Activated CD8-positive, alpha-beta memory T cell treated with anti-CD3 and anti-CD28 coated beads, Interleukin-2, amount 50 U/mL, for 24 hours (primary cell): ENCODE measurements at regions not wholly inside any gene's neighbourhood (a gene's known extent, or its start where the extent isn't known, plus 50 kb on each side); places are given as distances from the start of the nearest gene placed in this dataset.

ENCODE experiments used
- DNase-seq: peaks from one replicate; pipeline ENCODE4 v3.0.0-alpha.2; 2020; ENCODE audit errors: extremely low read depth

DNA sequence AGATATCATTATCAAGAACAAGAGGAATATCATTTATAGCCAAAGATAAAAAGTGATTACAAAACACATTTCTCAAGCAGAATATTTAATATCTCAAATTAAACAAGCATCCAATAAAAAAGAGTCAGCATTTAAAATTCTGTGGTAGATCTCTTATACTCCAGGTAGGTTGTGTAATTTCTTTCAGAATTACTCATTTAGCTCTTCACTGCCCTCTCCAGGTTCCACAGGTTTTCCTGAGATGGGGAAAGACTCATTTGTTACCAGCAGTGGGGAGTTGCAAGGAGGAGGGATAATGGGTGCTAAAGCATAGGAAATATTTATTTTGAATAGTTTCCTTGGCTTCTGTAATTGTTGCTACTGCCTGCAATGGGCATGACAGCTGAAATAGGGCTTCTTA, 83.1 kb upstream of the RASGRP1 start:
- DNase-seq = no peak

GRCh38 chr15:38648121-38648843, 83.7 kb upstream of the RASGRP1 start:
- DNase-seq = no peak

DNA sequence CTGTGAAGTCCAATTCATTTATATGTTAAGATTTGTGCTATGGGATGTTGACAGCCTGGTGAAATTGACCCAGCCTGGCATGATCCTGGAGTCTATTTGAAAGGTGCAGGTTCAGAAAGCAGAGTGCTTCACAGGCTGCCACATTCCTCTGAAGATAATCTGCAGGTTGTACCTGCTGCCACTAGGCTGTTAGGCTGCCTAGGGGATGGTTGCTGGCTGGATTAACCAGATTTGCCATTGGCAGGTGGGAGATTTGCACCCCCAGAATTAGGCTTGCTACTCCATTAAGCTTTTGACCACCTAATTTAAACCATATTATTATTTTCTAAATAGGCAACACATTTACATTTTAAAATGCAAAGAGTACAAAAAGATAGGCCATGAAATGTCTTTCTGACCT, 85.8 kb upstream of the RASGRP1 start:
- DNase-seq = no peak

DNA sequence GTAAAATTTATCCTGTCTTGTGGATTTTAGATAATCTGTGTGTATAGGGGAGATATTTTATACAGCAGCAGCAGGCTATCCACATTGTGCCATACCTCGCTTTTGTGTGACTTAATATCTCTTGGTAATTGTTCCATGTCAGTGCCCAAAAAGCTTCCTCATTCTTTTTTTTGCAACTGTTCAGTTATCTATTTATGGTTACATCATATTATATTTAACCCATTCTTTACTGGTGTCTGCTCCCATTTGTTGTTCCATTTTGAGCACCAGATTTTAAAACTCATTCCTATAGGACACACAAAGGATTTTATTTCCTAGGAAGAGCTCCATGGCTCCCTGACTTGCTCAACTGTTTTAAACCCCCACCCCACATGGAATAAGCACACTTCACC, 86.3 kb upstream of the RASGRP1 start:
- no peak for DNase-seq

DNA sequence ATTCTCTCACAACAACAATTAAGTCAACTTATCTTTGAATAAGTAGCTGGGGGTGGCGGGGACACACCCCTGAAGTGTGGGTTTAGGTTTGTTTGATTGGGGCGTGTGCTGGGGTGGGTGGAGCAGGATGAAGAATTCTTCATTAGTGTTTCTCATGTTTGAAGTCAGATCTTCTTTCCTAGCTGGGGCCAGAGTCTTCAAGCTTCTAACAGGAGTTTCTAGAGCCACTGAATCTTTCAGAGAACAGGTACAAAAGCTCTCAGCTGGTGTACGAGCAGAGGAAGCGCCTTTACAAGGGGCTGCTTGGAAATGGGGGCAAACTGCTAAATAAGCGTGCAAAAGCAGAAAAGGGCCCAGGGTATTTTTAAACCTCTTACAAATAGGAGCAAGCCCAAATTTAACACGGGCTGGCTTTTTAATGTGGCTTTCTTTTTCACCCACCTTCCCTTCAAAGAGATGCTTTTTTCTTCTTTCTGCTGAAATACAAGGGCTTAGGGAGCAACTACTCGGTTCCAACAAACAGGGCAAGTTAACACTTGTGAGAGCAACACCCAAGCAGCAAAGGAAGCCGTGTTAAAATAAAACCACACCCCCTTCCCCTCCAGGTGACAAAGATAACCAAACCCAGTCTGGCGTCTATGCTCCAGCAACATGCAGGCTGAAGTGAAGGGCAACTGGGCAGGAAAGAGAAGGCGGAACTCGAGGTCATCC, 86.9 kb upstream of the RASGRP1 start:
- no peak for DNase-seq

DNA sequence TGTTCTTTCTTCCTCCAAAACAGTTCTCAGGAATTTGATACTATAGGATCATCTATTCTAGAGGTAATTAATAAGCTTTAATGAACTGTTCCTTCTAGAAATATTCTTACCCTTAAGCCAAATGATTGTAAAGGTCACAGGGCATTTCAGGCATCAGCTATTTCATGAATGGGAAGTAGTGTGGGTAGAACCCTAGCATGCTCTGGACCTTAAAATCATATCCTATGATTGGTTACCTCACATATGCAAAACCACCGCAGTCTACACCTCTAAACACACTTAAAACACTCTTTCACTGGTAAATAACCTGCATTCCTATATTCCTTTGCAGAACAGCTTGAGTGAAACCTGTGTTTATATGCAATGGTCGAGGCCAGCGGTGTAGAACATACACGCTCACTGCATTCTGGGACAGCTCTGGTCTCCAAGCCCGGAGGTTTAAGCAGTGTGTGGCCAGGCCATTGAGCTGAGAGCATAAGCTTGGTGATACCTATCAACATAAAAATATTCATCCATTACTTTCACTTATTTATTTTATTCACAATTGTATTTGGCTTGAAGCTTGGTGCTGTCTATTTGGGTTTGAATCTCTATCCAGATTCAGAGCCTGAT, 87.7 kb upstream of the RASGRP1 start:
- no peak for DNase-seq

DNA sequence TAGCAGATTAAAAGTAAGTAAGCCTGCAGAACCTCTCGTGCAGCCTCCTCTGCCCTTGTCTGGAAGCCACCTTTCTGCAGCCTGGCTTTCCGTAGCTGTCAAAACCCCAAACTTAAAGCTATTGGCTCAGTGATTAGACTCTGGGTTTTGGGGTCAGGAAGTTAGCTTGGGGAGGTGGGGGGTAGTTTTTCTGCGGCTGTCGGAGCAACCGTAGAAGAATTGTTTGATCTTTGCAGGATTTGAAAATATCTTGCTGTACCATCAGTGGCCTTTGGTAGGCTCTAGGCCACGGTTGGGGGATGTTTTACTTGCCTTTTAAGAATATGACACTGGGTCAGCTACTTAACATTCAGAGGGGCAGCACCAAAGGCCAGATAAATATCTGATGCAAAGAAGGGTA, 88.4 kb upstream of the RASGRP1 start:
- no peak for DNase-seq

- DNase-seq = no peak
Measured at GRCh38 chr15:38658431-38658830, 93.8 kb upstream of the RASGRP1 start.

DNA sequence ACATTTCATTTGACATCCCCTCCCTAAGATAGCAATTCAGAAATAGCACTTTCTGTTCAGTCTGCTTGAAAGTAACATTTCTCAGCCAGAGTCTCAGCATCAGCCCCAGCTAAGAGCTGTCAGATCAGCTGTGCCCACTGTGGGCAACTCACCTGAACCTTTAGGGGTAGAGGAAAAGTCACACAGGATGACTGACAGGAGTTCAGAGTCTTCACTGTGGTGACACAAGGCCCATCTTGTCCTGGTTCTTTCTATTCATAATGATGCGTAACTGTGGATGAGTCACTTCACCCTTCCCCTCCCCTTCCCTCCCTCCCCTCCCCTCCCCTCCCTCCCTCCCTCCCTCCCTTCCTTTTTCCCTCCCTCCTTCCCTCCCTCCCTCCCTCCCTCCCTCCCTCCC, 96.1 kb upstream of the RASGRP1 start:
- DNase-seq = no peak

- no peak for DNase-seq
Measured at GRCh38 chr15:38662033-38662802, 97.6 kb upstream of the RASGRP1 start.

DNA sequence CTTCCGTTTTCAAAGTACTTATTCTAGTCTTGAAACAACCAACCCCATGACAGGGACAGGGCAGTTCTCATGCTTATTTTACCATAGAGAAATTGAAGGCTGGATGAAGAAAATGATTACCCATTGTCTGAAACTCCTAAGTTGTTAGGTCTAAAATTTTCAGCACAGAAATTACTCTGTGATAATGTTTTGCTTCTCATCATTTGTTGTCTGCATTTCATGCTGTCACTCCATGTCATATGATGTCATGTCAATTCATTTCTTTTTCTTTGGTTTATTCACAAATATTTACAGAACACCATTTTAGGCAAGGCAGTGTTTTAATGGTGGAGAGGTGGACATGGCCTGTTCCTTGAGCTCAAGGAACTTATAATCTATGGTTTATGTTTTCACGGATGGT, 98.2 kb upstream of the RASGRP1 start:
- DNase-seq = no peak

DNA sequence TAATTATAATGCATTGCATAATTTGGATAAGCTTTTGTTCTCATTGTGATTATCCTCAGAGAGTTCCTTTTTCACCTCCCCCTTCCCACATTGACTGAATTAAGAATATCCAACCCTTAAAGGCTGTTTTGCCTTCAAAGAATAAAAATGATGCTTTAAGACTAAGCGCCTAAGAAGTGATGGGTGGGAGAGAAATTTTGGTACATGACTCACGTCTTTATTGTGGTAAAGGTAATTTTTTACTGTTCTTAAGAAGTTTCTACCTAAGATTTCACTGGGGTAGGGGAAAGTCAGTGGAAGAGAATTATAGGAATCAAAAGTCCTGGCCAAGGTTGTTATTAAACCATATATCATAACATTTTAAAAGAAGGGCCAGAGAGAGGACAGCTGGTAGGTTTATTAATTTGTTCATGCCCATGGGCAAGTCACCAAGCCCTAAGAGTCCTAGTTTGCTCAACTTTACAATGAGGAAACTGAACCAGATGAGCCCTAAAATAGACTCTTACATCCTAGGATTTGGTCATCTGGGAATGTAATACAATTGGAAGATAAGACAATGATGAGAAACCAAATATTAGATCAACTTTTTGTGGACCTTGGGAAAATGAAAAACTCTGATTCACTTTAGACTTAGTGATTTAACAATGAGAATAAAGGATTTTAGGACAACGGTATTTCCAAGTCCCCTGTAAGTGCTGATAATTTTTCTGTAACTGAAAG, 101.1 kb upstream of the RASGRP1 start:
- DNase-seq = no peak

DNA sequence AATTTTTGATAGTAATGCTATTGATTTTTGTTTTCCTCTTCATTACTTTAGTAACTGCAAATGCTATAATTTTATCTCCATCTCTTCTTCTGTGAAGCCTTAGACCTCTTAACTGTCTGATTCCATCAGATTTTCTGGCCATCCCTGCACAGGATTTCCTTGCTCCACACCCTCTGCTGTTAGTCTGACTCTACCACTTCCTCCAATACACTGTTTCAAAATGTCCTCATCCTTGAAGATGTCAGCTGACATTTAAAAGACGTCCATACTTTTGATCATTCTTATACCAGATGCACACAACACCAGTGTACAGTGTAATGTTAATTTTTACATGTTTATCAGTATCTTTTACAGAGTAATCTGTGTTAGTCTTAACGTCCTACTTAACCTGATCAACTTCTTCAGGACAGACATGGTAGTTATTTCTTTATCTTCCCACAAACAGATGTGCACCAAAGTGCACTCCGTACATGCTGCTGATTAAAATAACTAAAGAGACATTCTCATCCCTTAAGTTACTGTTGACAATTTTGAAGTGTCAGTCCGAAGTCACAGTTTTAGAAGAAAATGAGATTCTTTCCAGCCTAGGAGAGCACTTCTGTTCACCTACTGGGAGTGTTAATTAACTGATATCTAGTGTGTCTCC, 102.4 kb upstream of the RASGRP1 start:
- no peak for DNase-seq

- DNase-seq = no peak
Measured at GRCh38 chr15:38667890-38668850, 103.6 kb upstream of the RASGRP1 start.

DNA sequence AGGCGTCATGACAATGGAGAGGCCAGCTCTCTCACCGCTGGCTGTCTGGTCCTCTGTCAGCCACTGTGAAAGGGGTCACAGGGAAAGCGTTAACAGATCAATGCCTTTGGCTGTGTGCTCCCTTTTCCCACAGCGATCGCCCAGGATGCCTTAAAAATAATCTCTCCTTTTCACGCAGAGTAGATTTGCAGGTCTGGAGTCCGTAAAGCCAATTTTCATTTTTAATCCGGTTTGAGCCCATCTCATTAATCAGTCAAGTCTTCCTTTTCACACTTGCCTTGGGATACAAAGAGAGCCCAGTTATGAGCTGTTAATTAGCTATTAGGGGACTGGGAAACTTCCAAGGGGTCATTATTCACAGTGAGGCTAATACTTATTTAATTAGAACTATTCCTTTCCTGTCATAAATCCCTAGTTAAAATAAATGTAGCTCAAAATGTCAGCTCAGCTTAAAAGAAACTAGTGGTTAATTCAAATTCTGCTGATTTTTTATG, 104.3 kb upstream of the RASGRP1 start:
- no peak for DNase-seq

GRCh38 chr15:38670128-38671005, 105.8 kb upstream of the RASGRP1 start:
- no peak for DNase-seq

- no peak for DNase-seq
Measured at GRCh38 chr15:38671006-38671387, 106.4 kb upstream of the RASGRP1 start.

DNA sequence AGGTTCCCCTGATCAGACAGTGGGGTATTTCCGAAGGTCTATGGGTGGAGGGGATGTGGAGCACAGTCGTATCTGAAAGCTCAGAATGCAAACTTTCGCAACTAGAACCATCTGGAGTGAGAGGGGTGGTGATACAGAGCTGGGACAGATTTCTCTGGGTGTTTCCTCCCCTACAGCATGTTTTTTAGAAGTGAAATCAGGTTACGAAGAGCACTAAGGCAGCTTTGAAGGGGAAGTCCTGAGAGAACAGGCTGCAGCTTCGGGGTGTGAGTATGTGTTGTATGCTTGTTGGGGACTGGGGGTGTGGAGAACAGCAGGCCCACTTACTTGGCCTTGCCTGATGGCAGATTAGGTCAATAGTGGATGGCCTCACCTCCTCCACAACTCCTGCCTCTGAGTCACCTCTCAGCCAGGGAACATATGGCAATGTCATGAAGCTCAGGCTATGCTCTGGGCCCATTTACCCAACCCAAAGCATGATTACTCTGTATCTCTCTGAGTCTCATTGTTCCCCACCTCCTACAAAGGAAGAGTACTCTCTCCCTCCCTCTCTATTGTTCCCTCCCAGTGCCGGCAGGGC, 107.2 kb upstream of the RASGRP1 start:
- no peak for DNase-seq

GRCh38 chr15:38672273-38672672, 107.7 kb upstream of the RASGRP1 start:
- DNase-seq = no peak
